ENCODE measurements at regions not wholly inside any gene's neighbourhood (a gene's known extent, or its start where the extent isn't known, plus 50 kb on each side); places are given as distances from the start of the nearest gene placed in this dataset.

GRCh38 chr9:117516676-117517632, 102.1 kb upstream of the ASTN2 start:
- no peak for DNase-seq (ENCODE audit: low read depth)
- H3K4me3 ChIP-seq (ENCODE audit: low read depth, low read length) = no peak overlapping the region
- no peak for TF ChIP-seq CTCF (IDR thresholded peaks at IDR 0.05; ENCODE audit: control insufficient read depth, extremely low read depth, insufficient read depth)

- no peak overlapping the region for H3K4me3 ChIP-seq (ENCODE audit: low read depth, low read length)
- DNase-seq (ENCODE audit: low read depth) = no peak
- TF ChIP-seq CTCF (IDR thresholded peaks at IDR 0.05; ENCODE audit: control insufficient read depth, extremely low read depth, insufficient read depth) = no peak
Observed at GRCh38 chr9:117511852-117512481, 97.1 kb upstream of the ASTN2 start.

- DNase-seq (ENCODE audit: low read depth) = no peak
- TF ChIP-seq CTCF (IDR thresholded peaks at IDR 0.05; ENCODE audit: control insufficient read depth, extremely low read depth, insufficient read depth) = no peak
- no peak overlapping the region for H3K4me3 ChIP-seq (ENCODE audit: low read depth, low read length)
Observed at GRCh38 chr9:117496307-117496706, 81.5 kb upstream of the ASTN2 start.

GRCh38 chr9:117494401-117495090, 79.7 kb upstream of the ASTN2 start:
- TF ChIP-seq CTCF (IDR thresholded peaks at IDR 0.05; ENCODE audit: control insufficient read depth, extremely low read depth, insufficient read depth) = no peak
- DNase-seq (ENCODE audit: low read depth) = no peak
- H3K4me3 ChIP-seq (ENCODE audit: low read depth, low read length) = no peak overlapping the region

GRCh38 chr9:117492476-117492875, 77.6 kb upstream of the ASTN2 start:
- no peak for DNase-seq (ENCODE audit: low read depth)
- no peak overlapping the region for H3K4me3 ChIP-seq (ENCODE audit: low read depth, low read length)
- TF ChIP-seq CTCF (IDR thresholded peaks at IDR 0.05; ENCODE audit: control insufficient read depth, extremely low read depth, insufficient read depth) = no peak

GRCh38 chr9:117491491-117491890, 76.6 kb upstream of the ASTN2 start:
- TF ChIP-seq CTCF (IDR thresholded peaks at IDR 0.05; ENCODE audit: control insufficient read depth, extremely low read depth, insufficient read depth) = no peak
- DNase-seq (ENCODE audit: low read depth) = peak; percentile 99
- H3K4me3 ChIP-seq (ENCODE audit: low read depth, low read length) = no peak overlapping the region

Measured in LNCaP clone FGC (cell line).